GM18511 (cell line): ENCODE measurements at regions not wholly inside any gene's neighbourhood (a gene's known extent, or its start where the extent isn't known, plus 50 kb on each side); places are given as distances from the start of the nearest gene placed in this dataset.

Experiments
- ATAC-seq: cut with Tn5 transposase; IDR thresholded peaks from one replicate; pipeline ENCODE4 v1.9.1; 2021; ENCODE audit warnings: mild to moderate bottlenecking, moderate library complexity; ENCODE audit not compliant: unreplicated experiment

DNA sequence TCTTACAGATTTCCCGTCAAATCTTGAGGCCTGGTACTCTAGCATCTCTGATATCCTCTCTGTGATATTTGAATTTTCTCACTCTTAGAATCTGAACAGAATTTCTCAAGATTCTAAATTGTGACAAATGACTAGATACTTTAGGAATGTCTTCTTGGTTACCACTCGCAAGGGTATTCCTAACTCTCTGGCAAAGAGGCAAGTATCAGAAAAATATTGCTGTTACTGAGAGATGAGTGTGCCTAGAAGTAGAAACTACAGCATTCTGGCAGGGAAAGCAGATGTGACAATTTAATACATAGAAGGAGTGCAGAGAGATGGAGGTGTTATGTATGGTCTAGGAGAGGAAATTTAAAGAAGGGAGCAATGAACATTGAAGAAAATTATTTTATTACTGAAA lies 467.8 kb downstream of the LRIG3 start:
- ATAC-seq, result no peak

DNA sequence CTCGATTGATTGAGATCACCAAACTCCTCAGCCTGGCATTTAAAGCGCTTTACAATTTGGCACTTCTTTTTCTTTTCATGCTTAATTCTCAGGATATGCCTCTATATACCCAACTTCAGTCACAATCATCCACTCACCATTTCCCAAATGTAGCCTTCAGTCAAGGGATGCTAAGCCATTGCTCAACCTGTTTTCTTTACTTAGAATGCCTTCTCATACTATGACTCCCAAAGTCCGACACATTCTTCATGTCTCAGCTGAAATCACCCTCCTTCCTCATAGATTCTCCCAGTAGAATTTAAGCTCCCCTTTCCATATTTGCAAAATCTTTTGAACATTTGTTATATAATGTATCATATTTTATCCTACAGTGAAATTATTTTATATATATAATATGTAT lies 467.0 kb downstream of the LRIG3 start:
- ATAC-seq, result no peak

DNA sequence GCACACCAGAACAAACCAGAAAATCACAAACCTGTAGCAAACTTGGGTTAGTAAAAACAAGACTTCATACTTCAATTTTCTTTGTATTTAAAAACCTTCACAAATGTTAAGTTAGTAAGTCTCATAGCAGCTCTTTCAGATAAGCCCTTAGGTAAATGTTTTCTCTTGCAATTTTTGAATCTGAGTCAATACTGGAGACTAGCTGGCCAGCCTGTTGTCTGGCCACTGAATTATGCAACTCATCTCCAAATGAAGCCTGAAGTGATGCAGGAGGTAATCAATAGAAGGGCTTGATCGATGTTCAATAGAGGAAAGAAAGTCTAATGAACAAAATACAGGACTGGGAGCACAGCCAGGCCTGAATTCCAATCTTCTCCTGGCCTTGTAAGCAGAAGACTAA lies 465.2 kb downstream of the LRIG3 start:
- ATAC-seq, result no peak

DNA sequence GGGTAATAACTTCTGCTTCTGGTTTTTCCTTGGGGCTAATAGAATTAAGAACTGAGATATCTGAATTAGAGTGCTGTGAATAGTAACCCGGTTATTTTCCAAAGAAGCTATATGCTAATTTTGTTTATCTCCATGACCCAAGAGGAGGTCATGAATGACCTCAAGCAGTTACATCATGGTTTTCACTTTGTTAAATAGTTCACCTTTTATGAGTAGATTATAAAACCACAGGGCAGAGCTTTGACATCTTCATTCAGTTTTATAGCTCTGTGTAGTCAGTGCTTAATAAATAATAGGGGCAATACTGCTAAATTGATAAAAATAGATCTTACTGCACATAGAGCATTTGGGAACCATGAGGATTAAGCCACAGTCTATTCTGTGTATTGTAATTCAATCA lies 462.2 kb downstream of the LRIG3 start:
- ATAC-seq, result no peak

DNA sequence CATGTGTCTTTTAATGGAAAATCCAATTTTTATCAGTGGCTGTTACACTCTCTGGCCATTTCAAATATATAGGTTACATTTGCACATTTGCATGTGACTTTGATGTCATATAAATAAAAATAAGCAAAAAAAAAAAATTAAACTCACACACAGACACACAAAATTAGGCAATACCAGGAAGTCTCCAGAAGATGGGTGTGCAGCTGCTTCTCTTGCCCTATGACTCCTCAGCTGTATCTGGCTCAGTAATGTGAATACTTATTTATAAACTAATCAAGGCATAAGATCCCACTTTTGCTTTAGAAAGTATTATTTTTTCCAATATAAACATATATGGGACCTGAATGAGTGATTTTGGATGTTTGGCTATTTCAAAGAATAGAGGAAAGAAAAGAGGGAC lies 461.1 kb downstream of the LRIG3 start:
- ATAC-seq, result no peak

DNA sequence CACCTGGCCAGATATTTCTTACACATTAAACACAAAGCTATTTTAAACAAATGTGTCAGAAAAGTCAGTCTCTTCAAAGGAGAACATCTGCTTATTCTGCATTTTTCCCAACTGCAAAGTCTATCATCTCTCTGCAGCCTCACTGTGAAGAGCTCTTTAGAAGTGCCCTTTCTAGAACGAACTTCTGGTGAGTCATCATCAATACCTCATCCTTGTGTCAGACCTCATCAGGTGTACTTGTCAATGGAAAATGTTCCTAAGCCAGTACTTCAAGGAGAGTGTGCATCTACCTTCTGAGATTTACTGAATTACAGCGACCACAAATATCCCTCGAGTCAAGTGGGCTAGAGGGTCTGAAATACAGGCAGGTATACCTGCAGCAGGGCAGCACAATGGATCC lies 457.3 kb downstream of the LRIG3 start:
- ATAC-seq, result no peak

DNA sequence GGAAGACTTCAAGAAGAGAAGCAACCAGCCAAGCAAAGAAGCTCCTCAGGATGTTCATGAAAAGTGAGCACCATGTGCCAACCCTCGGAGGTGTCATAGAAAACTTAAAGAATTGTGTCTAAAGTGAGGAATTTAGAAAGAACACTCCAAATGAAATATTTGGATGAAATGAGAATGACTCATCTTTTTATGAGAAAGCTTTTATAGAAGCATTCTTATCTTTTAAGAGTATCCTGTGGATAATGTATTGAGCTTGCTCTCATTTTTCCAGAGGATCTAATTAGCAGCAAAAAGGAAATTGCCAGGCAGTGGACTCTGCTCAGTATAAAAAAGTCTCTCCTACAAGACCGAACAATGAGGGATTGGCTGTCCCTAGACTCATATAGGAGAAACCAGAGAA lies 454.9 kb downstream of the LRIG3 start:
- ATAC-seq, result no peak

DNA sequence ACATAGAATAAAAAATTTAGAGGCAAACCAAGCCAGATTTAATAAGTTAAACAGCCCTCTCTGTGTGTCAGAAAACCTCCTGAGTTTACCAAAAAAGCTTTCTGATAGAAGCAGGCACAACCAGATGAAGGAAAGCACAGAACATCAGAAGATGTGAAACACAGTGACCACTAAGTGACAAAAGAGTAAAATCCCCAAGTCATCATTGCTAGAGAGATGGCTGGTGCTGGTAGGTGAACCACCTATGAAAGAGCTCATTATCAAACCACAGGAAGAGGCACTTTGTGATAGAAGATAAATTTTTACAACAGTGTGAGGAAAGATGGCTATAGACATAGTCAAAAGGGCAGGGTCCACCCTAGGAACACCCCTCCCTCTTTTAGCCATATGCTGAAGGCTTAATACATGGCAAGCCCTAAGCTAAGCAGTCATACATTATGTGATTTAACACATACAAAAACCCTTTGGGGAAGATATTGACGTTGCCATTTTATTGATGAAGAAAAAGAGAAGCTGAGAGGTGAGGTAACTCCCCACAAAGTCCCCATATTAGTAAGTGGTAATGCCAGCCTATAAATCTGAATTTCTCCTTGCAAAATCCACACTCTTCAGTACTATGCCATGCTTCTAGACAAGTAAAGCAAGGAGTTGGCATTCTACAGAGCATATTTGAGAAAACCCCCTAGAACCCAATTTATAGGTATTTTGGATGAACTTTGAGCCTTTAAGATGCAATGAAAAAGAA lies 449.9 kb downstream of the LRIG3 start:
- no peak for ATAC-seq

DNA sequence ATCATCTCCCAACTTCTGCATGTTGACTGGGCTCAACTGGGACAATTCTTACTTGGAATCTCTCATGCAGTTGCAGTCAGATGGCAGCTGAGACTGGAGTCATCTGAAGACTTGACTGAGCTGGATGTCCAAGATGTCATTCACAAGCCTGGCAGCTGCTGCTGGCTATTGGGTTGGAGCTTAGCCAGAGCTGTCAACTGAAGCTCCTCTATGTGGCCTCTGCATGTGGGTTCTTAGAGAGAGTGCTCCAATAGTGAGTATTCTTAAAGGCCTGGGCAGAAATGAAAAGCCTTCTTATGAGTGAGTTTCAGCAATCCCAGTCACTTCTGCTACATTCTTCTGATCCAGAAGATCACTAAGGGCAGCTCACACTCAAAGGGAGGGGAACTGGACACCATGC lies 440.9 kb downstream of the LRIG3 start:
- no peak for ATAC-seq

DNA sequence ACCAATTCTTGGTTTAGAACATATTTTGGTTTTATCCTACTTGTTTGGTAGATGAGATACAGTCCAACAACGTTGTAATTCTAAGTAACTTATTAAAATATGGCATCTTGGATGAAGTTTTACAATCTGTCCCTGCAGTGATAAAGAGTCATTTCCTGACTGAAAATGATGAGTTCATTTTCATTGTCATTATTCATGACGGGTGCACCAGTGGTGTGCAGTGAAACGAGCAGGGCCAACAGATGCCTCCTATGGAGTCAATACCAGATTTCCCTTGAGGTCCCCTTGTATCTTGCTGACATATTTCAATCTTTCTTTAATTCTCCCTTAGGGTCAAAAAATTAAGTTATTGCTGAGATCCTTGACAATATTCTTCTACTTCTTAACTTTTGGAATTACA lies 438.5 kb downstream of the LRIG3 start:
- ATAC-seq, result no peak

DNA sequence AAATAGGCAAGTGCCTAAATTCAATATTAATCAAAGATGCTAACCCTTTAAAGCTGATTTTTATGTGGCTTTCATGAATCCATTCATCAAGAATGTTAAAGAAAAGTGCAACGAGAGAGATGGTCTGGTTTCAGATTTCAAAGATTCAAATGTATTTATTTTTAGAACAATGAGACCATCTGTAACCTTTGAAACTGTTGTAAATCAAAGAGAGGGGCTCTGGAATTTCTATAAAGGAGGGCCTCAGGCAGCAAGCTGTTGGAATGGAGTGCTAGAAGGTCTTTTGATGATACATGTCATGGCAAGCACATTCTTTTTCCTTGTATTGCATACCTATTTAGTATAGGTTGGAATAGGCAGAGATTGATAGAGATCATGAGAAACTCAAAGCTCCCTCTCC lies 433.0 kb downstream of the LRIG3 start:
- no peak for ATAC-seq

DNA sequence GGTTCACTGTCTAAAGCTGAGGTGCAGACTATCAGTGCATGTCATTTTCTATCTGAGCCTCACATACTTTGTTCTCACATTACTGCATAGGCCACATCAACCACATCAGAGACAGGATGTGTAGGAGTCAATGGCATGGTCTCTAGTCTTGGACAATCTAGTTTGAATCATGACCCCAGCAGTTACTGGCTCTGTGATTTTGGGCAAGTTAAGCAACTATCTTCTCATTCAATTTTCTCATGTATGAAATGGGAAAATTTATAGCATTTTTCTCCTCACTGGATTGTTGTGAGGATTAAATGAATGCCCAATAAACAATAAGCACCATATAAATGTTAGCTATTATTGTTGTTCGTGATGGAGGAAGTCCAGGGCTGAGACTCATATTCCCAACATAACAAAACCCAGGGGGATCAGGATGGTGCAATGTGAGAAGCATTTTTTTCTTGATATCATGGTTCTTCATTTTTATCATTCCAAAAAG lies 432.6 kb downstream of the LRIG3 start:
- no peak for ATAC-seq

DNA sequence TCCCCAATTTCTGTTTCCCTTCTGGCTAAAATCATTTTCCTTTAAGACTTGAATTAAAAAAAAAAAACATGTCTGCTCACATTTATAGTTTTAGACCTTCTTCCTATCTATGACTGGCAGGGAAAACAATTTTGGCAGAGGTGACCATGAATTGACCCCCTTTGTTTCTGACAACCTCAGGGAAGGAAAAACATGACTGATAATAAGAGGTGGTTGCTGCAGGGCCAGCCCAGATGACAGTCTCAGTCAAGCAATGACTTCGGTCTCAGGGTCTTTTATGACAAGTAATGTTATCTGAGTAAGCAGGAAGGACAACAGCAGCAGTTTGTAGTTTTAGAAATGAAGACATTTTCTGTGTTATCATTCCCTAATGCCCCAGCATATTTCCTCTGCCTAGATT lies 430.9 kb downstream of the LRIG3 start:
- ATAC-seq, result no peak

DNA sequence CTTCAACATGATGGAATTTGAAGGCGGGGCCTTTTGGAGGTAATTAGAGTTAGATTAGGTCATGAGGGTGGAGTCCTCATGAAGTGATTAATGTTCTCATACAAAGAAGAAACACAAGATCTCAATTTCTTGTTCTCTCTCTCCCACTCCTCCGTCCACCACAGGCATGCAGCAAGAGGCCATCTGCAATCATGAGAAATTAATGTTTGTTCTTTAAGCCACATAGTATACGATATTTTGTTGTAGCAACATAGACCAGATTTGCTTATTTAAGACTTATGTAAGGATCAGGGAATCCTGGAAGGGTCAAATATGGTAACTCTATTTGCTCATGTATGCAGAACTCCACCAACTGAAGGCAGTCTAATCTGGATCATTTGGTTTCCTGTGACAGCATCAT lies 429.0 kb downstream of the LRIG3 start:
- ATAC-seq, result no peak

DNA sequence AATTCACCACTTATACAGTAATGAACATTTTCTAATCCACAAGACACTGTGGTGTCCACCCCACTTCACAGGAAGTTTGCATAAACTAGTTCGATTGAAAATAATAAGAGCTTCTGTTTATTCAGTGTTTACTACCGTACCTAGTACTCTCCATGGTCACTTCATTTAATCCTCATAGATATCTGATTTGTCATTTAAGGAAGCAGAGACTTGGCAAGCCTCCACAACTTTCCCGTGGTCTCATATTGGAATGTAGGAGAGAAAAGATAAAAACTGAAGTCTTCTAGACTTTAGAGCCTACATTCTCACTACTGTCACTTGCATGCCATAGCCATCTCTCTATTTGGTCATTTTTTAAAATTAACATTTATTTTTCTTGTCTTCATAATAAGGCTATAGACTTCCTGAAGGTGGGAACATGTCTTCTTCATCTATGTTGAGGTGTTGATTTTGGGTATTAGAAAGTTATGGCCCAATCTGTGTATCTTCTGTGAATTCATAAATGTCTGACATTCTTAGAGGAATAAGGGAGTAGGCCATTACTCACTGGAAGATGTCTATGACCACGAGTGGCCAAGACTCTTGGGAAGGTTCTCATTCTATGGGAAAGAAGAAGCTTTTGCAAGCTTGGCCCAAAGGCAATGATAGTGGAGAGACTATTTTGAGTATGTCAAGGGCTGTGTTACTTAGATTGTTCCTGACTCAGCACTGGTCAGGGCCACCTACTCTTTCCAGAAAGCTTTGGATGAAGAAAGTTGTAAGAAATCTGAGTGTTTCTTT lies 423.7 kb downstream of the LRIG3 start:
- no peak for ATAC-seq

DNA sequence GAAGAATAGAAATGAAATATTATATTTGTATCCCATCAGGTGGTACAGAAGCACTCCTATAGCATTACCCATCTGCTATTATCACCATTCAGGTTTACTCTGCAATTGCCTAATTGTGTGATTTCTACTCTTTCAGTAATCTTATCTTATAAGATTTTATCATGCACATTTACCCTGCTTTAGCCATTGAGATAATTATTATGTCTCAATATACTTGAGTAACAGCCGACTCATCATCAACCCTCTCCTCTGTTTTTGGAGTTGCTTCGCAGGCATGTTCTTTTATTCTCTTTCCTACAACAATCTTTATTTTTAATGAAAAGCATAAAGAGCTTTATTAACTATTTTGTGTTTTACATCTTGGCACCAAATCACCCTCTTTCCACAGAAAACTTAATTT lies 419.9 kb downstream of the LRIG3 start:
- no peak for ATAC-seq

DNA sequence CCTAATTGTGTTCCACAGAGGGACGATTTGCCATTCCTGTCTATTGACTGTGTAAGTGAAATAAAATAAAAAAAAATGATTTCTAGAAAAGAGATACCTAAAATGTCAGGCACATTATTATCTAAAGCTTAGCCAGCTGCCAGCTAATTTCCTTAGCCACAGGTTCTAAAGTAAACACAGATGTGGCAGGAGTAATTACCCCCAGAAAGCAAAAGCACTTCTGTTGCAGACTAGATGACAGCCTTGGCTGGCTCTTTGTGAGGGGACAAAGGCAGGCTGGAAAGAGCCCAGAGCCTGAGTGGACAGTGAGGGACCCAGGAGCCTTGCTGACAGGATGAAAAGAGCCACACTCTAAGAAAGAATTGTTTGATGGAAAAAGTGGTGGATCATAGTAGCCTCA lies 418.1 kb downstream of the LRIG3 start:
- ATAC-seq, result no peak

DNA sequence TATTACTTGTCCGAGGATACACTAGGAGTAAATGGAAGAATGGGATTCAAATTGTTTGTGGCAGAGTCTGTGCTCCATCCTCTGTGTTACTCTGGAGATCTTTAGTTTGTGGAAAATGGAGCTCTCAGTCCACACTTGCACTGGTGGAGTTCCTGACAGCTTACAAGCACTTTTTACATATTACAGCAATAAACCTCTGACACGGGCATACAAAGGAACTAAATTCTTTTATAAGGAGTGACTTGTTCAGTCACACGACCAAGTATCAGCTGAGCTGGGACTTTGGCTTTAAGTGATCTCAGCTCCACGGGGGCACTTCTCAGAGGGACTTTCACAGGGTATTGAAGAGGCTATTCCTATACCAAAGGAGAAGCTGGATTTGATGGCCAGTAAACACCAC lies 417.5 kb downstream of the LRIG3 start:
- no peak for ATAC-seq

DNA sequence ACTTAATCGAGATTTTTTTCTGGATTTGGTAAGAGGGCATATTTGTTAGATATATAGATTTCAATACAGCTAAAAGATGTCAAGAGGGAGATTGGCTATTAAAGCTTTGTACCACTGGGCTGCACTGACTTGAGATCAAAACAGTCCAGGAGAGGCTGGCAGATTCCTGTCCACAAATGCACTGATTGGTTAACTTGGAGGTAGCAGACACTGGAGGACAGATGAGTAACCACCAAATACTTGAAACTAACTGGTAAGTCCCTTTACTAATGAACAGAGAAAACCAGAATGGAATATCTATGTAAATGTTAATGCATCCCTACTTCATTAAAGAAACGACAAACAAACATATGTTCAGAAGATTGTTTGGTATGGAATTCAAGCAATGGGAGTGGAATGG lies 416.6 kb downstream of the LRIG3 start:
- no peak for ATAC-seq

DNA sequence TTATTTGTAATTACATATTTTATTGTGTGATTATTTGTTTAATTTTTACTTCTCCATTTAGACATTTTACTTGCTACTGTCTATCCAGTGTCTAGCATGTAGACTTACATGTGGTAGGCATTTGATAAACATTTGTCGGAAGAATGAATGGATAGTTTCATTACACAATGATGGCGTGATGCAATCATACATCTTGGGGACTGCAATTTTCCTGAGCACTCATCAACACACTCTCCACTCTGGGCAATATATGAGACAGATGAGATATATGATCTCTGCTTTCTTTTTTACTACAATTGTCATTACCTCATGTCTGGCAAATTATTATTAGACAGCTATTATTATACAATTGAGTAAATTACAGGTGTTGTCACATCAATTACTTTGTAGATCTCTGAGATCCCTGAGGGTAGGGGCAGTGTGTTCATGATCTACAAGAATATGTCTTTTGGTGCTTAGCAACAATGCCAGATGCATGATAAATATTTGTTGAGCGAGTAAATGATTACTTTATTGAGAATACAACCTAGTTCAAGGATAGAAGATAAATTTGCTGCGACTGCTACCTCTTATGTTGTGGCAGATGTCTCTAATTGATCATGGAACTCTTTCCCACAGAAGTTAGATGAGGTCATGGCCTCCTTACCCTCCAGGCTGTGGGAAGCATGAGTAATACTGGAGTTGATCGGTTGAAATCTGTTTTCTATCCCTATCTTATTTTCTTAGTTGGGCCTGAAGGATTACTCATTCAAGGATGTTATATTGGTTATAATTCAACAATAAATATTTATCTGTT lies 416.0 kb downstream of the LRIG3 start:
- ATAC-seq, result no peak

DNA sequence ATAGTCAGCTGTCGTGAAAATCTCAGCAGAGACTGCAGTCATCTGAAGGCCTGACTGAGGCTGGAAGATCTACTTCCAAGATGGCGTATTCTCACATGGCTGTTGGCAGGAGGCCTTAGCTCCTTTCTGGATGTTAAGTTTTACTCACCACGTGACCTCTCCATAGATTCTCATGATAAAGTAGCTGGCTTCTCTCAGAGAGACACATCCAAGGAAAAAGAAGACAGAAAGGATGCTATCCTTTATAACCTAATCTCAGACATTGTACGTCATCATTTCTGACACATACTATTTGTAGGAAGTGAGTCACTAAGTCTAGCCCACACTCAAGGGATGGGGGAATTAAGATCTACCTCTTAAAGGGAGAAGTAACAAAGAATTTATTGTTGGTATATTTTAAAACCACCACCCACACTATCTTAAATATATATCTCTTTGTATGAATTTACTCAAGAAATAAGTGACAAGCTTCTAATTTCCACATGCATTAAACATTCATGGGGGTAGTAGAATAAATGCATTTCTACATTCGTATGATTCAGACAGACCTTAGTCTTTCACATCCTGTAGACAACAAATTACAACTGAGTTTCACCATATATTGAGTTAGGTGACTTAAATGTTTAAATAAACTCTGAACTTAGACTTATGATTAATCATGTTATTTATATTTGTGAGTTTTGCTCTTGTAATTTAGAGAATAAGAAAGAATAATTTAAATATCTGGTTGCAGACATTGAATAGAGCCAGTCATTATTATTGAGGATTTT lies 411.0 kb downstream of the LRIG3 start:
- no peak for ATAC-seq
